Upper lobe of right lung (tissue), 1 donor: ENCODE measurements at regions not wholly inside any gene's neighbourhood (a gene's known extent, or its start where the extent isn't known, plus 50 kb on each side); places are given as distances from the start of the nearest gene placed in this dataset.
A peak's percentile ranks its signal among the peaks of the same experiment; 100 is the strongest.

ENCODE experiments used
- ATAC-seq: fragments of 200-7000 bp; cut with Tn5 transposase; one replicate; pipeline ENCODE4 v1.9.1; 2020; ENCODE audit warnings: mild to moderate bottlenecking, moderate library complexity
- DNase-seq: peaks from one replicate; pipeline ENCODE4 v3.0.0-alpha.2; 2020
- H3K27ac ChIP-seq: fragments of 200-600 bp; one replicate; pipeline ENCODE4 v1.8.0; 2022
- H3K27me3 ChIP-seq: fragments of 200-600 bp; one replicate; pipeline ENCODE4 v1.8.0; 2022; ENCODE audit warnings: mild to moderate bottlenecking
- H3K36me3 ChIP-seq: fragments of 200-600 bp; one replicate; pipeline ENCODE4 v1.8.0; 2022
- H3K4me1 ChIP-seq: fragments of 200-600 bp; one replicate; pipeline ENCODE4 v1.8.0; 2022
- H3K4me3 ChIP-seq: fragments of 200-600 bp; one replicate; pipeline ENCODE4 v1.8.0; 2022; ENCODE audit warnings: mild to moderate bottlenecking
- H3K9me3 ChIP-seq: fragments of 200-600 bp; one replicate; pipeline ENCODE4 v1.8.0; 2022
- CTCF ChIP-seq: fragments of 200-600 bp; IDR thresholded peaks from one replicate; pipeline ENCODE4 v1.8.0; 2022; ENCODE audit warnings: antibody characterized with exemption
- intact Hi-C: fragments of 100-400 bp; cut with DNase I; formaldehyde crosslinking; loops from one replicate; pipeline ENCODE4 v1.11.0; 2022
- donor health status: DM: no; HTN: yes; CAD: no; lungs with severe emphysema.

DNA sequence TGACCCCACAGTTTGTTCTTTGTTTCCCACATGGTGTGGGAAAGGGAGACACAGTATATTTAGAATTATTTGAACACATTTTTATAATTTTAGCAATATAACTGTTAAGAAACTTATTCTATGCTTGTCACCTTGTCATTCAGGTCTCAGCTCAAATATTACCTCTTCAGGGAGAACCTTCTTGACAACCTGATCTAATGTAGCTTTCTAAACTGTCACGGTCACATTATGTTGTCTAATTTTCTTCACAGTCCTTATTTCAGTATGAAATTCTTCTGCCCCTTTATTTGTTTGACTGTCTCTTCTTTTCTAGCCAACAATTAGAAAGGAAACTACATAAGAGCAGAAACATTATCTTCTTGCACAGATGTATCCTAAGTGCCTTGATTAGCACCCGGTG is 304.3 kb upstream of the PARD3B start:
- Histone ChIP-seq H3K27me3 (no peaks in the 10 kb centered on the region), H3K4me3 (no peak overlapping the region), H3K4me1 (no peaks in the 10 kb centered on the region), H3K36me3 (no peaks in the 10 kb centered on the region), H3K9me3 (no peaks in the 10 kb centered on the region), H3K27ac (no peak overlapping the region)
- DNase-seq (no peak), ATAC-seq (no peak)
- intact Hi-C loops = no loop called here
- no peak for TF ChIP-seq CTCF

- intact Hi-C loops = no loop called here
These were observed 295.8 kb upstream of the PARD3B start for GRCh38 chr2:204249437-204249836.

GRCh38 chr2:204250692-204251091 is 294.6 kb upstream of the PARD3B start:
- Histone ChIP-seq H3K27ac (no peak overlapping the region), H3K4me1 (peaks cover 8% of the 10 kb centered on the region), H3K36me3 (no peaks in the 10 kb centered on the region), H3K4me3 (no peak overlapping the region), H3K27me3 (no peaks in the 10 kb centered on the region), H3K9me3 (no peaks in the 10 kb centered on the region)
- ATAC-seq (no peak), DNase-seq (no peak)
- TF ChIP-seq CTCF = no peak
- intact Hi-C loops = no loop called here

More at GRCh38 chr2:204249437-204249836, 295.8 kb upstream of the PARD3B start:
- no peaks in the 10 kb centered on the region for H3K36me3 ChIP-seq
- H3K4me3 ChIP-seq = no peak overlapping the region
- no peaks in the 10 kb centered on the region for H3K4me1 ChIP-seq
- DNase-seq (no peak), ATAC-seq (peak; percentile 84)
- H3K27ac ChIP-seq = no peak overlapping the region
- no peak for TF ChIP-seq CTCF
- H3K9me3 ChIP-seq = no peaks in the 10 kb centered on the region
- no peaks in the 10 kb centered on the region for H3K27me3 ChIP-seq

DNA sequence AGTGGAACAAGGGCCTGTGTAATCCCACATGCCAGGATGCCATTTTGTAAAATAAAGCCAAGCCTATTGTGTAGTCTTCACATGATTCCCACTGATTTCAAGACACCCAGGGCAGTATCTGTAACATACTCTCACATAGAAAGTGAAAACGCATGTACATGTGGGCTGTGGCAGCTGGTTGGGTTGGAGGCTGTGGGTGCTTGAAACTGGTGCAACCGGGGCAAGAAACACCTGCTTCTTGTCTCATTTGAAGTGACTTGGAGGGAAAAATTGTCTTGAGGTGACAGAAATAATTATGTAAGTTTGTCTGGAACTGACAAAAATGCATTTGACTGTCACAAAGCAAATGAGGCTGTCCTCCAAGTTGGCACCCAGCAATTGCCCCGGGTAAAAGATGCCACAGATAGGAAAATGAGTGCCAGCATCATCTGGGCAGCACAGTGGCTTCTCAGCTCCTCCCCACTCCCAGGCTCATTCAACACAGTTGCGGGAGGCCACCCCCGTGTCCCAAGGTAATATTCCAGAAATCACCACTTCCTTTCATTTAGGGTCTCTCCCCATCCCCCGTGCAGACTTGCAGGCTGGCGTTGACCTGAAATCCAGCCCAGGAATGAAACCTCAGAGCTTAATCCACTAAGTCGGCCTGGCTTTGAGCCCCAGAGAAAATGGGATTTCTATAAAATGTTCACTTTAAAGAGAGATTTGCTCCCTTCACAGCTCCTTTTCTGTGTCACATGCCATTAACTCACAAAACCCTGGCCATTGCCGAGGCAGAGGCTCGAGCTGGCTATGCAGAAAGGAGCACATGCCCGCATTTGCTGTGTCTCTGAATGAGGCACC is 293.9 kb upstream of the PARD3B start:
- intact Hi-C loops = no loop called here
- H3K36me3 ChIP-seq = no peaks in the 10 kb centered on the region
- H3K27ac ChIP-seq = no peak overlapping the region
- H3K9me3 ChIP-seq = no peaks in the 10 kb centered on the region
- ATAC-seq (no peak), DNase-seq (no peak)
- TF ChIP-seq CTCF = no peak
- H3K27me3 ChIP-seq = no peaks in the 10 kb centered on the region
- H3K4me1 ChIP-seq = peaks cover 12% of the 10 kb centered on the region
- no peak overlapping the region for H3K4me3 ChIP-seq

- ATAC-seq = no peak
- Histone ChIP-seq H3K4me3 (no peak overlapping the region), H3K27me3 (no peaks in the 10 kb centered on the region), H3K9me3 (no peaks in the 10 kb centered on the region), H3K36me3 (no peaks in the 10 kb centered on the region), H3K27ac (no peak overlapping the region), H3K4me1 (peaks cover 16% of the 10 kb centered on the region)
- intact Hi-C loops = no loop called here
- DNase-seq = no peak
- no peak for TF ChIP-seq CTCF
These were observed 293.3 kb upstream of the PARD3B start for GRCh38 chr2:204251998-204252376.
